ENCODE measurements at regions not wholly inside any gene's neighbourhood (a gene's known extent, or its start where the extent isn't known, plus 50 kb on each side); places are given as distances from the start of the nearest gene placed in this dataset.

- TF ChIP-seq CTCF (conservative IDR thresholded peaks at IDR 0.05; ENCODE audit: low read depth in 2 of 2) = no peak
- no peak for TF ChIP-seq EZH2 (IDR thresholded peaks at IDR 0.05; ENCODE audit: low read depth, unreplicated experiment)
- no peak for TF ChIP-seq NANOG (IDR thresholded peaks at IDR 0.05; ENCODE audit: borderline replicate concordance)
- TF ChIP-seq, protein P1, sequence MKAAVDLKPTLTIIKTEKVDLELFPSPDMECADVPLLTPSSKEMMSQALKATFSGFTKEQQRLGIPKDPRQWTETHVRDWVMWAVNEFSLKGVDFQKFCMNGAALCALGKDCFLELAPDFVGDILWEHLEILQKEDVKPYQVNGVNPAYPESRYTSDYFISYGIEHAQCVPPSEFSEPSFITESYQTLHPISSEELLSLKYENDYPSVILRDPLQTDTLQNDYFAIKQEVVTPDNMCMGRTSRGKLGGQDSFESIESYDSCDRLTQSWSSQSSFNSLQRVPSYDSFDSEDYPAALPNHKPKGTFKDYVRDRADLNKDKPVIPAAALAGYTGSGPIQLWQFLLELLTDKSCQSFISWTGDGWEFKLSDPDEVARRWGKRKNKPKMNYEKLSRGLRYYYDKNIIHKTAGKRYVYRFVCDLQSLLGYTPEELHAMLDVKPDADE (IDR thresholded peaks at IDR 0.05) = no peak
- no peak for TF ChIP-seq POLR2AphosphoS5 (IDR thresholded peaks at IDR 0.05; ENCODE audit: low read depth)
- no peak for TF ChIP-seq CREB1 (CRISPR knock-in tag; IDR thresholded peaks at IDR 0.05; ENCODE audit: low read depth)
- no peak for TF ChIP-seq EZH2phosphoT487 (IDR thresholded peaks at IDR 0.05; ENCODE audit: unreplicated experiment)
- TF ChIP-seq, protein P2, sequence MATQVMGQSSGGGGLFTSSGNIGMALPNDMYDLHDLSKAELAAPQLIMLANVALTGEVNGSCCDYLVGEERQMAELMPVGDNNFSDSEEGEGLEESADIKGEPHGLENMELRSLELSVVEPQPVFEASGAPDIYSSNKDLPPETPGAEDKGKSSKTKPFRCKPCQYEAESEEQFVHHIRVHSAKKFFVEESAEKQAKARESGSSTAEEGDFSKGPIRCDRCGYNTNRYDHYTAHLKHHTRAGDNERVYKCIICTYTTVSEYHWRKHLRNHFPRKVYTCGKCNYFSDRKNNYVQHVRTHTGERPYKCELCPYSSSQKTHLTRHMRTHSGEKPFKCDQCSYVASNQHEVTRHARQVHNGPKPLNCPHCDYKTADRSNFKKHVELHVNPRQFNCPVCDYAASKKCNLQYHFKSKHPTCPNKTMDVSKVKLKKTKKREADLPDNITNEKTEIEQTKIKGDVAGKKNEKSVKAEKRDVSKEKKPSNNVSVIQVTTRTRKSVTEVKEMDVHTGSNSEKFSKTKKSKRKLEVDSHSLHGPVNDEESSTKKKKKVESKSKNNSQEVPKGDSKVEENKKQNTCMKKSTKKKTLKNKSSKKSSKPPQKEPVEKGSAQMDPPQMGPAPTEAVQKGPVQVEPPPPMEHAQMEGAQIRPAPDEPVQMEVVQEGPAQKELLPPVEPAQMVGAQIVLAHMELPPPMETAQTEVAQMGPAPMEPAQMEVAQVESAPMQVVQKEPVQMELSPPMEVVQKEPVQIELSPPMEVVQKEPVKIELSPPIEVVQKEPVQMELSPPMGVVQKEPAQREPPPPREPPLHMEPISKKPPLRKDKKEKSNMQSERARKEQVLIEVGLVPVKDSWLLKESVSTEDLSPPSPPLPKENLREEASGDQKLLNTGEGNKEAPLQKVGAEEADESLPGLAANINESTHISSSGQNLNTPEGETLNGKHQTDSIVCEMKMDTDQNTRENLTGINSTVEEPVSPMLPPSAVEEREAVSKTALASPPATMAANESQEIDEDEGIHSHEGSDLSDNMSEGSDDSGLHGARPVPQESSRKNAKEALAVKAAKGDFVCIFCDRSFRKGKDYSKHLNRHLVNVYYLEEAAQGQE (IDR thresholded peaks at IDR 0.05; ENCODE audit: unreplicated experiment) = no peak
- no peak for TF ChIP-seq JUNB (IDR thresholded peaks at IDR 0.05; ENCODE audit: unreplicated experiment)
- TF ChIP-seq STAT1 (IDR thresholded peaks at IDR 0.05; ENCODE audit: unreplicated experiment) = no peak
Measured at GRCh38 chr2:150811259-150811855, 323.9 kb upstream of the RND3 start.

All from GM23338 (cell line).